GM12878 (cell line): ENCODE measurements at regions not wholly inside any gene's neighbourhood (a gene's known extent, or its start where the extent isn't known, plus 50 kb on each side); places are given as distances from the start of the nearest gene placed in this dataset.

Source experiments
- ATAC-seq: fragments of 200-7000 bp; cut with Tn5 transposase; 3 replicates; pipeline ENCODE4 v1.9.1; 2020; ENCODE audit warnings: mild to moderate bottlenecking, moderate library complexity
- BruUV-seq: library from RNA; stranded (reverse); fragments of 400-500 nt; replicated peaks from 2 replicates; lab custom pipeline; 2021; lab: Mats Ljungman, UMichigan
- CTCF ChIA-PET: fragments of 300-600 bp; sonication (Branson Sonifier 250); formaldehyde crosslinking; extraction: SDS; loops from one replicate; lab custom pipeline; 2021; ENCODE audit warnings: inconsistent platforms; lab: Yijun Ruan, JAX
- POLR2A ChIA-PET: fragments of 350-600 bp; formaldehyde crosslinking; extraction: SDS; loops from one replicate; lab custom pipeline; 2021; ENCODE audit warnings: inconsistent platforms; lab: Charles Lee
- RAD21 ChIA-PET: fragments of 300-600 bp; sonication (Branson Sonifier 250); formaldehyde crosslinking; loops from one replicate; lab custom pipeline; 2023; ENCODE audit warnings: antibody characterized with exemption; ENCODE audit not compliant: unreplicated experiment; lab: Charles Lee
- SMC1A ChIA-PET: fragments of 300-600 bp; sonication (Branson Sonifier 250); formaldehyde crosslinking; loops from one replicate; lab custom pipeline; 2023; ENCODE audit not compliant: unreplicated experiment, uncharacterized antibody; lab: Charles Lee
- DNase-seq: peaks from one replicate; pipeline ENCODE4 v3.0.0-alpha.2; 2011; ENCODE audit warnings: low read depth, low spot score
- FAIRE-seq: peaks from 3 replicates; lab custom pipeline; 2011; peaks lifted over from hg19 to GRCh38; lab: Jason Lieb, UNC
- H2AFZ ChIP-seq: 2 replicates; pipeline ENCODE4 v1.6.0; 2011; ENCODE audit warnings: low read depth, low read length, control low read depth; ENCODE audit not compliant: control insufficient read depth
- H3K27ac ChIP-seq: 2 replicates; pipeline ENCODE4 v1.5.1; 2011; ENCODE audit warnings: control low read depth; ENCODE audit not compliant: control insufficient read depth, insufficient read depth
- H3K27me3 ChIP-seq, 2 experiments: replicated peaks in 1 of 2; 2 replicates each; pipeline versions ENCODE4 v1.6.0 to v1.6.1; 2011; ENCODE audit warnings: low read length in 1 of 2; ENCODE audit not compliant: control insufficient read depth in 2 of 2, insufficient read depth in 2 of 2
- H3K36me3 ChIP-seq, 2 experiments: 2 replicates each; pipeline ENCODE4 v1.5.1; 2011; ENCODE audit warnings: low read length in 1 of 2; ENCODE audit not compliant: control insufficient read depth in 2 of 2, insufficient read depth in 2 of 2
- H3K4me1 ChIP-seq: 2 replicates; pipeline ENCODE4 v1.6.1; 2011; ENCODE audit warnings: mild to moderate bottlenecking, low read length, moderate library complexity, mixed read lengths; ENCODE audit not compliant: control insufficient read depth, insufficient read depth
- H3K4me2 ChIP-seq: 2 replicates; pipeline ENCODE4 v1.6.0; 2011; ENCODE audit warnings: control low read depth; ENCODE audit not compliant: control insufficient read depth, insufficient read depth
- H3K4me3 ChIP-seq: fragments of 200-600 bp; sonication (generic); 2 replicates; pipeline ENCODE4 v1.5.1; 2016
- H3K79me2 ChIP-seq: 2 replicates; pipeline ENCODE4 v1.6.0; 2011; ENCODE audit warnings: low read length; ENCODE audit not compliant: control insufficient read depth, insufficient read depth
- H3K9ac ChIP-seq: 2 replicates; pipeline ENCODE4 v1.8.0; 2011; ENCODE audit warnings: low read length, control low read depth, mixed read lengths; ENCODE audit not compliant: control insufficient read depth, insufficient read depth
- H3K9me3 ChIP-seq: replicated peaks from 3 replicates; pipeline ENCODE4 v1.5.1; 2011; ENCODE audit warnings: mild to moderate bottlenecking, low read length; ENCODE audit not compliant: control insufficient read depth, insufficient read depth
- H4K20me1 ChIP-seq: 2 replicates; pipeline ENCODE4 v1.6.0; 2011; ENCODE audit not compliant: control insufficient read depth, insufficient read depth
- IRF4 ChIP-seq: IDR thresholded peaks from 2 replicates; pipeline ENCODE4 v1.6.1; 2011; ENCODE audit warnings: low read depth, low read length
- MEF2A ChIP-seq: IDR thresholded peaks from 2 replicates; pipeline ENCODE4 v1.6.1; 2011; ENCODE audit warnings: low read depth, mild to moderate bottlenecking, low read length, moderate library complexity; ENCODE audit not compliant: insufficient read depth
- NFIC ChIP-seq: IDR thresholded peaks from 2 replicates; pipeline ENCODE4 v1.6.1; 2012; ENCODE audit warnings: low read depth, mild to moderate bottlenecking, inconsistent platforms, low read length, moderate library complexity
- PRDM15 ChIP-seq: fragments of 450-650 bp; formaldehyde crosslinking; IDR thresholded peaks from 2 replicates; pipeline ENCODE4 v1.4.0; 2020; ENCODE audit warnings: mild to moderate bottlenecking, moderate library complexity
- SPI1 ChIP-seq: IDR thresholded peaks from 2 replicates; pipeline ENCODE4 v1.6.1; 2011; ENCODE audit warnings: low read depth, mild to moderate bottlenecking, low read length, moderate library complexity, borderline replicate concordance; ENCODE audit not compliant: insufficient read depth
- SREBF2 ChIP-seq: IDR thresholded peaks from 2 replicates; pipeline ENCODE4 v1.6.1; 2012; ENCODE audit warnings: mild to moderate bottlenecking, low read length
- SRF ChIP-seq, 2 experiments: IDR thresholded peaks; 2 replicates each; pipeline ENCODE4 v1.6.1; 2011; ENCODE audit warnings: low read depth in 2 of 2, low read length in 2 of 2, mild to moderate bottlenecking in 1 of 2, moderate library complexity in 1 of 2
- WGBS: methylation state at CpG from one replicate; pipeline ENCODE4 v1.1.6; 2016; ENCODE audit warnings: low lambda C conversion rate; ENCODE audit not compliant: insufficient replicate concordance, insufficient coverage; ENCODE audit errors: missing lambda C conversion rate; 5-methylcytosine and 5-hydroxymethylcytosine counted together
- in situ Hi-C: fragments of 300-500 bp; cut with MboI; formaldehyde crosslinking; loops from 9 replicates; pipeline ENCODE4 v1.14.3; 2018; ENCODE audit warnings: mixed read lengths
- intact Hi-C: fragments of 100-400 bp; cut with micrococcal nuclease; formaldehyde crosslinking; loops from one replicate; pipeline ENCODE4 v1.14.2; 2022; ENCODE audit not compliant: unreplicated experiment

GRCh38 chr3:159497361-159497760 is 491.3 kb upstream of the IL12A start:
- no peak for TF ChIP-seq SPI1
- TF ChIP-seq PRDM15 (CRISPR knock-in tag): no peak
- no peak for TF ChIP-seq SREBF2
- no peak for TF ChIP-seq NFIC
- no peak for TF ChIP-seq MEF2A
- TF ChIP-seq SRF (IDR thresholded peaks at IDR 0.05; ENCODE audit: low read depth in 2 of 2, low read length in 2 of 2): no peak
- no peak for TF ChIP-seq IRF4
- FAIRE-seq: no peak
- RAD21 ChIA-PET: no interaction called here
- Histone ChIP-seq H4K20me1 (no peaks in the 10 kb centered on the region), H3K4me1 (no peaks in the 10 kb centered on the region), H2AFZ (no peak overlapping the region), H3K27ac (no peak overlapping the region), H3K9me3 (no peaks in the 10 kb centered on the region), H3K9ac (no peak overlapping the region), H3K4me2 (no peak overlapping the region), H3K36me3 (no peaks in the 10 kb centered on the region), H3K4me3 (no peak overlapping the region), H3K27me3 (no peaks in the 10 kb centered on the region), H3K79me2 (no peaks in the 10 kb centered on the region)
- 5% methylated on average over 1 of the region's 2 CpGs for WGBS
- intact Hi-C loops: no loop called here
- DNase-seq: no peak
- POLR2A ChIA-PET: no interaction called here
- ATAC-seq: no peak
- SMC1A ChIA-PET: no interaction called here
- no TSS peak for BruUV-seq
- CTCF ChIA-PET: no interaction called here
- in situ Hi-C loops: no loop called here
